Ascending aorta (tissue), 2 donors: ENCODE measurements at regions not wholly inside any gene's neighbourhood (a gene's known extent, or its start where the extent isn't known, plus 50 kb on each side); places are given as distances from the start of the nearest gene placed in this dataset.
"Not testable (repeated sequence)": the region's sequence is repeated elsewhere in the genome, so short reads cannot be mapped to it uniquely, and the experiment has no call there.

Experiments
- DNase-seq, 2 donors: peaks; one replicate each; pipeline ENCODE4 v3.0.0-alpha.2; 2019; ENCODE audit warnings: low spot score in 2 of 2
- H3K27ac ChIP-seq, 2 donors: fragments of 200-600 bp; sonication (generic); one replicate each; pipeline ENCODE4 v1.5.1; 2016 to 2017; ENCODE audit warnings: mild to moderate bottlenecking in 1 of 2
- H3K27me3 ChIP-seq: fragments of 200-600 bp; sonication (generic); one replicate; pipeline ENCODE4 v1.5.1; 2017
- H3K36me3 ChIP-seq, 2 donors: fragments of 200-600 bp; sonication (generic); one replicate each; pipeline ENCODE4 v1.5.1; 2016
- H3K4me1 ChIP-seq, 2 donors: fragments of 200-600 bp; sonication (generic); one replicate each; pipeline ENCODE4 v1.5.1; 2016 to 2017; ENCODE audit warnings: mild to moderate bottlenecking in 1 of 2
- H3K4me3 ChIP-seq, 2 donors: fragments of 200-600 bp; sonication (generic); one replicate each; pipeline ENCODE4 v1.5.1; 2016 to 2017; ENCODE audit warnings: mild to moderate bottlenecking in 1 of 2
- H3K9me3 ChIP-seq, 2 donors: fragments of 200-600 bp; sonication (generic); one replicate each; pipeline ENCODE4 v1.5.1; 2016
- CTCF ChIP-seq, 3 experiments: fragments of 200-600 bp in 2 of 3; fragments of 450-650 bp in 1 of 3; sonication (generic) in 2 of 3; IDR thresholded peaks; one replicate each; pipeline ENCODE4 v1.5.1; 2016 to 2019; ENCODE audit warnings: antibody characterized with exemption in 3 of 3, mild to moderate bottlenecking in 1 of 3, moderate library complexity in 1 of 3
- intact Hi-C: fragments of 100-400 bp; cut with DNase I; formaldehyde crosslinking; loops from one replicate; pipeline ENCODE4 v1.15.1; 2023

GRCh38 chr9:100819980-100820379, 208.5 kb upstream of the PLPPR1 start:
- Histone ChIP-seq H3K9me3 (no peaks in the 10 kb centered on the region), H3K4me3 (no peak overlapping the region), H3K4me1 (no peaks in the 10 kb centered on the region), H3K36me3 (no peaks in the 10 kb centered on the region), H3K27me3 (no peaks in the 10 kb centered on the region), H3K27ac (no peak overlapping the region)
- no peak for TF ChIP-seq CTCF (IDR thresholded peaks at IDR 0.05)
- intact Hi-C loops, result no loop called here
- no peak for DNase-seq

GRCh38 chr9:100833035-100833434, 195.5 kb upstream of the PLPPR1 start:
- H3K27me3 ChIP-seq, DNase-seq, H3K27ac ChIP-seq, H3K4me1 ChIP-seq, intact Hi-C loops, H3K36me3 ChIP-seq, H3K4me3 ChIP-seq, H3K9me3 ChIP-seq: not testable (repeated sequence)

- Histone ChIP-seq H3K4me3 (no peak overlapping the region), H3K27me3 (no peaks in the 10 kb centered on the region), H3K27ac (no peak overlapping the region), H3K36me3 (no peaks in the 10 kb centered on the region), H3K4me1 (no peaks in the 10 kb centered on the region), H3K9me3 (no peaks in the 10 kb centered on the region)
- intact Hi-C loops, result no loop called here
- DNase-seq, result no peak
- TF ChIP-seq CTCF (IDR thresholded peaks at IDR 0.05), result no peak
Measured at GRCh38 chr9:100838857-100839256, 189.7 kb upstream of the PLPPR1 start.

GRCh38 chr9:100848726-100849125, 179.8 kb upstream of the PLPPR1 start:
- DNase-seq, result no peak
- no peaks in the 10 kb centered on the region for H3K36me3 ChIP-seq
- H3K27me3 ChIP-seq, result no peaks in the 10 kb centered on the region
- intact Hi-C loops, result no loop called here
- H3K4me3 ChIP-seq, result no peak overlapping the region
- no peaks in the 10 kb centered on the region for H3K4me1 ChIP-seq
- H3K9me3 ChIP-seq, result no peaks in the 10 kb centered on the region
- no peak for TF ChIP-seq CTCF (IDR thresholded peaks at IDR 0.05)
- H3K27ac ChIP-seq, result no peak overlapping the region

- no peaks in the 10 kb centered on the region for H3K36me3 ChIP-seq
- no peaks in the 10 kb centered on the region for H3K27me3 ChIP-seq
- no peak overlapping the region for H3K27ac ChIP-seq
- no peak for DNase-seq
- no peak for TF ChIP-seq CTCF (IDR thresholded peaks at IDR 0.05)
- H3K4me1 ChIP-seq, result no peaks in the 10 kb centered on the region
- H3K9me3 ChIP-seq, result no peaks in the 10 kb centered on the region
- no peak overlapping the region for H3K4me3 ChIP-seq
- intact Hi-C loops, result no loop called here
Measured at GRCh38 chr9:100852088-100852487, 176.4 kb upstream of the PLPPR1 start.

GRCh38 chr9:100856238-100856637, 172.3 kb upstream of the PLPPR1 start:
- Histone ChIP-seq H3K9me3 (peaks cover 0 to 4% of the 10 kb centered on the region in 2 donors), H3K4me1 (no peaks in the 10 kb centered on the region), H3K36me3 (no peaks in the 10 kb centered on the region), H3K27me3 (no peaks in the 10 kb centered on the region), H3K27ac (no peak overlapping the region), H3K4me3 (no peak overlapping the region)
- DNase-seq, result no peak
- intact Hi-C loops, result no loop called here
- TF ChIP-seq CTCF (IDR thresholded peaks at IDR 0.05), result no peak
